ENCODE measurements at regions not wholly inside any gene's neighbourhood (a gene's known extent, or its start where the extent isn't known, plus 50 kb on each side); places are given as distances from the start of the nearest gene placed in this dataset.

- TF ChIP-seq YY1 (IDR thresholded peaks at IDR 0.05; ENCODE audit: insufficient read depth, insufficient read length) (no peak), SUZ12 (IDR thresholded peaks at IDR 0.05; ENCODE audit: extremely low read depth, insufficient read depth, insufficient read length) (no peak)
These were observed 864.2 kb downstream of the FAM181B start for GRCh38 chr11:81869351-81870065.
